ENCODE measurements at regions not wholly inside any gene's neighbourhood (a gene's known extent, or its start where the extent isn't known, plus 50 kb on each side); places are given as distances from the start of the nearest gene placed in this dataset.
A peak's percentile ranks its signal among the peaks of the same experiment; 100 is the strongest.

GRCh38 chr14:65225299-65226159 lies 123.2 kb upstream of the MAX start:
- no peak for DNase-seq

- no peak for DNase-seq
These were observed 124.7 kb upstream of the MAX start for GRCh38 chr14:65226824-65227604.

- DNase-seq = no peak
These were observed 126.1 kb upstream of the MAX start for GRCh38 chr14:65228436-65228835.

DNA sequence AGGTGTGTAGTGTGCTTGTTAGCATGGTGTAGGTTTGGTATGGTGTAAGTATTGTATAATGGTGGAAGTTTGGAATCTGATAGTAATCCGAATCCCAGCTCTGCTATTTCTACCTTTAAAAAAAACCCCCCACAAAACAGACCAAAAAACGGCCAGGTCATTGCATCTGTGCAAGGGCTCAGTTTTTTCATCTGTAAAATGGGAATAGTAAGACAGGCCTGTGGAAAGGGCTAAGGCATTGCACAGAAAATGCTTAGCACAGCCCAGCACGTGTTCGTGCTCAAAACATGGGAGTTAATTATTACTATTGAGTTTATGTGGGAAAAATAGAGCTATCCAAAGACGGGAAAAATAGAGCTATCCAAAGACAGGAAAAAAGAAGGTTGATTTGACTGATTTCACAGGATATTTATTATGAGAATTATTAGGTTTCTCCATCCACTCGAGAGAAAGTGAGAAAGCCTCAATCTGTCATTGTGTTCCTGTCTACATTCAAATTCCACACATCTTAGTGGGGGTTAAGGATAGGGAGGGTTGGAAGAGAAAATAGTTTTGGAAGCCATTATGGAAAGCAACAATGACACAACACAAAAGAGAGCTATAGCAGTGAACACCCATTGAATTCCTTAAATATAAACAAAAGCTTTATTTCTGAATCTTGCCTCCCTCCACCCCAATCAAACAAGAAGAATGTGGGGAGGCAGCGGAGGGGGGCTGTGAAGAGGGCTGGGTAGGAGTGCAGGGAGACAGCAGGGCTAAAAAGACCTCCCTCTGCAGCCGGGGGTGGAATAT lies 126.8 kb upstream of the MAX start:
- DNase-seq = no peak

- peak; percentile 65 for DNase-seq
These were observed 127.7 kb upstream of the MAX start for GRCh38 chr14:65229748-65230728.

DNA sequence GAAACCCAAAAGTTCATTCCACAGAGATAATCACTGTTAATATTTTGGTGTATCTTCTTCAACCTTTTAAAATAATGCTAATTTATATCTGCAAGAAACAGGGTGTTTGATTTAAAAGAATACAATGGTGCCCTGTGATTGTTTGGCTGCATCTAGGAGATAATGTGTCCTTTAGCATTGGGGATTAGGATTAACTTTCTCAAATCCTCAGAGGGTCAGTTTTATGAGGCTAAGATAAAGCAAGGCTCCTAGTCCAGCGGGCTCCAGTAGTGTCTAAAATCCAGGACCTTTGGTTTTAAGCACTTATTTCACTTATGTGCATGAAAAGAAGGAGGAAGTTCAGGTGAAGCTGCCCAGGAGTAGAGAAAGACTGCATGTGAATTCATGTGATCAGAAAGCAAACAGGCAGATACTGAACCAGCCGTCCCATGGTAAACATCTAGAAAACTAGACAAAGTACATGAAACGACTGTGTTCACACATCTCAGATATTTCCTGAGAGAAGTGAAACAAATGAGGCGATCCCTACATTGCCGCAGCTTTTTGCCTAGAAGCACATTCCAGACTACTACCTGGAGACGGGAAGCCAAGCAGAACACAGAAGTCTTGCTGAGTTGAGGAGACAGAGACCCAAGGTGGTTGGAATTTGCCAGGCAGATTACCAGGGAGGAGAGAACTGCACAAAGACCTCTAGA lies 129.1 kb upstream of the MAX start:
- no peak for DNase-seq

- DNase-seq = no peak
These were observed 132.5 kb upstream of the MAX start for GRCh38 chr14:65234752-65235361.

GRCh38 chr14:65237023-65237814 lies 134.9 kb upstream of the MAX start:
- no peak for DNase-seq

- DNase-seq = no peak
These were observed 135.6 kb upstream of the MAX start for GRCh38 chr14:65237941-65238340.

GRCh38 chr14:65238456-65238855 lies 136.1 kb upstream of the MAX start:
- no peak for DNase-seq

GRCh38 chr14:65239143-65239937 lies 137.0 kb upstream of the MAX start:
- no peak for DNase-seq

GRCh38 chr14:65239938-65240296 lies 137.6 kb upstream of the MAX start:
- DNase-seq = no peak

DNA sequence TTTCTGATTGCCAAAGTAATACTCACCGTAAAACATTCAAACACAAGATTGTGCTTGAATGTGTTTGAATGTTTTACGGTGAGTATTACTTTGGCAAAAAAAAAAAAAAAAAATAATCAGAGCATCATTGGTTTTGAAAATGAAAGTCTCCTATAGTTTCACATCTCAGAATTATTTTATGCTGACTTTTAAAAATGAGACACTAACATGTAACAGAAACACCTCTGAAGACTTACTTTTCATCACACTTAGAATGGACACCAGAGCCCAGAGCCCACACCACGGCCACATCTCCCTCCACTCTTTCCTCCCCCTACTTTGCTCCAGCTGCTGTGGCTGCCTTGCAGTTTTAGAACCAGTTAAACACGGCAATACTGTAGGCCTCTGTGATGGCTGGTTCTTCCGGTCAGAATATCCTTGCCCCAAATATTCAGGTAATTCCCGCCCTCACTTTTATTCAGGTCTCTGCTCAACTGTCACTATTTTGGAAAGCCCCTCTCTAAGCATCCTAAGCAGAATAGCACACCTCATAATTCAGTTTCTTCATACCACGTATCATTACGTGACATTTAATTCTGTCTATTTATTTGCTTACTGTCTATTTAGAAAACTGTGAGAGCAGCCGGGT lies 138.9 kb upstream of the MAX start:
- DNase-seq = no peak

DNA sequence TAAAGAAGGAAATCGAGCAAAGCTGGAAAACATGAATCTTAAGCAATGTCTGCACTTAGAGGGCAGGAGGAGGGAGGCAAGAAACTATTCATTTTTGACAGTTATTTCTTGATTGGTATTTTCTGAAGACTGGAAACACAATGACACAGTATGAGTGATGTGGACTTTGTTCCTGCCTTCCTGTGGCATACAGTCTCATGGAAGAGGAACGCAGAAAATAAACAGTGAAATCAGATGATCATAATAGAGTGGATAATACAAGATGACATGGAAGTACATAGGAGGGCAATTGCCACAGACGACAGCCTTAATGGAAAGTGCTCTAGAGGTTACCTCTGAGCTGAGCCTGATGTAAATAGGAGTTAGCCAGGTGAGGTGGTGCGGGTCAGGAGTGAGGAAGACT lies 140.4 kb upstream of the MAX start:
- no peak for DNase-seq

- DNase-seq = no peak
These were observed 141.6 kb upstream of the MAX start for GRCh38 chr14:65243766-65244442.

- no peak for DNase-seq
These were observed 147.3 kb upstream of the MAX start for GRCh38 chr14:65249471-65250161.

DNA sequence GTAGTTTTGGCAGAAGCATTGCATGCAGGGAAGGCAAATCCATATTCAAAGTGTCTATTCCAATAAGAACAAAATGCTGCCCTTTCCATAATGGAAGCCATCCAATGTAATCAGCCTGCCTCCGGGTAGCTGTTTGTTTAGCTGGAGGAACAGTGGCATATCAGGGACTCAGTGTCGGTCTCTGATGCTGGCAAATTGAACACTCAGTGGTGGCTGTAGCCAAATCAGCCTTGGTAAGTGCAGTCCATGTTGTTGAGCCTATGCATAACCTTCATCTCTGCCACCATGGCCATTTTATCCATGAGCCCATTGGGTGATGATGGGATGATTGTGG lies 147.8 kb upstream of the MAX start:
- DNase-seq = no peak

GRCh38 chr14:65251213-65251612 lies 148.9 kb upstream of the MAX start:
- DNase-seq = no peak

All from NCI-H2171 treated with DMSO at 0.1 percent for 48 hours (cell line).